GM03348 (cell line): ENCODE measurements at regions not wholly inside any gene's neighbourhood (a gene's known extent, or its start where the extent isn't known, plus 50 kb on each side); places are given as distances from the start of the nearest gene placed in this dataset.
A peak's percentile ranks its signal among the peaks of the same experiment; 100 is the strongest.

Source experiments
- DNase-seq: peaks from one replicate; pipeline ENCODE4 v3.0.0; 2012; ENCODE audit warnings: low spot score

DNA sequence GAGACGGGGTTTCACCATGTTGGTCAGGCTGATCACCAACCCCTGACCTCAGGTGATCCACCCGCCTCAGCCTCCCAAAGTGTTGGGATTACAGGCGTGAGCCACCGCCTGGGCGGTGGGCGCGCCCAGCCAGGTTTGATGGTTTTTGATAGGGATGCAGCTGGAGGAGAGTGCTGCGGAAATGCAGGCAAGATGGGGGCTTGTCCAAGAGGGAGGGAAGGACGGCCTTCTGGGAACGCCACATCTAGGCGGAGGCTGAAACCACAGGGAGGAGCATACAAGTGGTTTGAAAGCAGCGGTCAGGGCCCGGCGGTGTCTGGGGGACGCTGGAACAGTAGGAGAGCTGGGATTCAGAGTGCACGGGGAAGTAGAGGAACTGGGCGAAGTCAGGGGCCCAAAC, 134.6 kb downstream of the VRK1 start:
- DNase-seq = no peak

DNA sequence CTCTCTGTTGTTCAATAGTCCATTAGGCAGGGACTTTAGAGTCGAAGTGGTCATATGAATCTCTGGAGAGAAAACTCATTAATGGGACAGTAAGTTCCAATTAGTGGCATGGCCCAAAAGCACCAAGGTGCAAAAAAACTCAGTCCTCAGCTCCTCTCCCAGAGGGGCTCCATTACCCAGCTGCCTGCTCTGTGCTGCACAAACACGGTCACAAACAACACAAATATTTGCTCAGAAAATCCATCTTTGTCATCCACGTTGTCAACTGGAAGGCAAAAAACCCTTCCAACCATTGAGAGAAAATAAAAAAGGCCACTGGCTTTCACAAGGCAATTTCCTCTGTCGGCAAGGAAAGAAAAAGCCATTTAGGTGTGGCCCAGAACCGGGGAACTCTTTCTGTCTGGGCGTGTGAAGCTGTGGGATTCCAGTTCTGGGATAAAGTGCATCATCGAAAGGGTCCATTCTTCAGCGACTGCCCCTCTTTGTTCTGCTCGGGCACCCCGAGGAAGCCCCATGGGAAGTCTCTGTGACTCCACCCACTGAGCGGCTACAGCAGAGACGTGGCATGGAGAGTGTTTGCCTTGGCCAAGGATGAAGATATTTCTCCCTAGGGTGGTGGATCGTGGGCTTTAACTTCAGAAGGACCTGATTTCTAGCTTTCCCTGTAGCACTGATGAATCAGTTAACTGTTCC, 137.6 kb downstream of the VRK1 start:
- no peak for DNase-seq

DNA sequence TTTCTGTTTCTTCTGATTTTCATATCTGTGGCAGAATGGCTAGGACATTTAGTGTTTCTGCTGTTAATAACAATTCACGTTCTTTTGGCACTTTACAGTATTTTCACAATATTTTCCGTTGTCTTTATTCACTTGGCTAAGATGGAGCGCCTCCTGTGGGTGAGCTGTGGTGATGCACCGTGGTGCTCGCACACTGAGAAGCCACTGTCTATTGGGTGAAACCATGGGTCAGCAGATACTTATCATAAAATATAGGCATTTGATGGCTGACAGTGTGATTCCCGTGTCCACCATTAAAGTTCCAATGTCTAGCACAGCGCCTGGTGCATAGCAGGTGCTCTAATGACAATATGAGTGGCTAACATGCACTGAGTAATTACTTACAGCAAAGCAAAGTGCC, 141.8 kb downstream of the VRK1 start:
- DNase-seq = no peak

DNA sequence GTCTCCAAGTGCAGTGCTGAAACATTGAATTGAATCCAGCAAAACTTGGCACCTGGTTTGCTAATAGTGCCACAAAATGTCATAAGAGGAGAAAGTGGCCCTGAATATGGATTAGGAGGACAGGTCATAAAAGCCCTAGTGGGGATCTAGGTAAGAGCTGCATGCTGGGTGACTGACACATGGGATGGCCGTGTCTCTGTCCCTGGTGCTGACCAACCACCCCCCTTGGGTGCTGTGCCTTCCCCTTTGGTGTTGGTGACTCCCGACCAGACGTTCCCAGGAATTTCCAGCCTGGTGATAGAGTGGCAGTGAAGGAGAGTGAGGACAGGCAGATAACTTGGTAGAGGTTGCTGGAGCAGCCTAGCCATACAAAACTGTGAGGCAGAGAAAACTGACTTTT, 142.8 kb downstream of the VRK1 start:
- peak; percentile 17 for DNase-seq

DNA sequence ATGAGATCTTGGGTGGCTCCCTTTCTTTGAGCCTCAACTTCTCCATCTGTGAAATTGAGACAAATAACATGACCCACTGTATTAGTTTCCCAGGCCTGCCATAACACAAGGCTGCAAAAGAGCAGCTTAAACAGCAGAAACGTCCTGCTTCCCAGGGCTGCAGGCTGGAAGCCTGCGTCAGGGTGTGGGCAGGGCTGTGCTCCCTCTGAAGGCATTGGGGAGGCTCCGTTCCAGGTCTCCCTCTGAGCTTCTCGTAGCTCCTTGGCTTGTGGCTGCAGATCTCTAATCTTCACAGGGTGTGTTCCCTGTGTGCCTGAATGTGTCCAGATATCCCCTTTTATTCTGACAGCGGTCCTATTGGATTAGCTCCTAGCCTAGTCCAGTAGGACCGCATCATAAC, 147.1 kb downstream of the VRK1 start:
- DNase-seq = no peak

DNA sequence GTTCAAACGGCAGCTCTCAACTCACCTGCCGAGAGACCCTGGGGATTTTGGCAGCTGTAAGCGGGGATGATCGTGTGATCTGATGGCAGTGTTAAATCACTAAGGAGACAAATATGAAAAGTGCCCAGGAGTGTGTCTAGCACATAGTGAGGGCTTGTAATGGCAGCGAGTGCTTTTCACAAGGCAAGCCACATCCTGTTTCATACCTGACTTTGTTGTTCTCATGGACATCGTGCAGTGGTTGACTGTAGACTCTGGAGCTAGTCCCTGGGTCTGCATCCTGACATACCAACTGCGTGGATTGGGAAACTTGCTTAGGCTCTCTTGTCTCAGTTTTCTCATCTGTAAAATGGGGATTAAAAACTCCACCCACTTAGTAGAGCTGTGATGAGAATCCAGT, 148.5 kb downstream of the VRK1 start:
- no peak for DNase-seq

DNA sequence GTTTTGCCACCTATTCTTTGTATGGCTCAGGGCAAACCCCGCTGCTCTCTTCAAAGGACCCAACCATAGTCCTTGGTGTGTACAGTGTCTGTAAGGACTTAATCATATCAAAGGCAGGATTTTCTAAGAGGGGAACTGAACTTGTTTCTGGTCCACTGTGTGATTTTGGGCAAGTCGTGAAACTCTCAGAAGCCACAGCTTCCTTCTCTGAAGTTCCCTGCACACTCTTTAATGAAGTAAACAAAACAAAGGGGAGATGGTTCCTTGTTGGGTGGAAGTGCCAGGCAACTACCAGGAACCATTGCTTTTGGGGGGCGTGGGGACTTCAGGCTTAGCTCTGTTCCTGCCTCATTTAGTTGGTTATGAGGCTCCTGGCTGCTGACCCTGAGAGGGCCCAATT, 152.4 kb downstream of the VRK1 start:
- no peak for DNase-seq

DNA sequence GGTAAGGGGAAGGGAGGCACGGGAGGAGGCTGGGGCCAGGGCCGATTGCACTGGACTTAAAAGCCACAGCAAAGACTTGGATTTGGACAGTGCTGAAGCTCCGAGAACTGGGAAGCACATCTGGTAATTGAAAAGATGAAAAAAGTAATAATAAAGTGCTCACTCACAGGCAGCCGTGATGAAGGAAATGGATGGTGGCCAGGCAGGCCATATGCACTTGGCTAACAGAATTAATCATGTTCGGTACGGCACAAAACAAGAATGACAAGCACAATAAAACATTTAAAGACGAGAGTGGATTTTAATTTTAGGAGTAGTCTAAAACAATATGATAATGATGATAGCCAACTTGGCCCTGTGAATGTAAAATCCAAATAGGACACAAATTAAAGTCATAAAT, 154.3 kb downstream of the VRK1 start:
- no peak for DNase-seq

DNA sequence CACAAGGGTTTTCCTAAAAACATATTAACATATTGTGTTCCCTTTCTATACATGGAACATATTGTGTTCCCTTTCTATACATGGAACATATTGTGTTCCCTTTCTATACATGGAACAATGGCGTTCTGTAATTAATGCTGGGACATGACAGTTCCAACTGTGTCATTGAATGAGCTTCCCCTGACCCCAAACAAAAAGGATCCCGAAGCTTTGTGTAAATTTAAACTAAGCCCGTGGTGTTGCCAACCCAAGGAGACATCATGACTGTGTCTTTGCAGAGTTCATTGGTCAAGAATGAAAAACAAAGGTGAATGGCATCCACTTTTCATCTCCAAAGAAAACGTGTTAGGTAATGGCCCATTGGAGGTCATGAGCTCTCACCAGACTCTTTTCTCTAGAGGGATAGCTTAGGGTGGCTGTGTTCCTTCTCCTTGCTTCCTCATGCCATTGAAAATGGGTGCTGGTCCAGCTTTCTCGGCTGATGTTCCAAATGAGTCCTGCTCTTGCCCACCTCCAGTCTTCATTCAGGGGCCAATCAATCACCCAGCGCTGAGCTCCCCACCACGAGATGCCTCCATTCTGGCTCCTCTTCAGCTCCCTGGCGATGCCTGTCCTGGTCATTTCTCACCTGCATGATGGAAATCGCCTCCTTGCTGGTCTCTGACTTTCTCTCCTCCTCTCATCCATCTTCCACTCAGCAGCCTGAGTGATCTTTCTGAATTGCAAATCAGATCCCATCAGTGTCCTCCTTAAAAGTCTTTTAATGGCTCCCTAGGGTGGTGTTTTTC, 156.1 kb downstream of the VRK1 start:
- no peak for DNase-seq

DNA sequence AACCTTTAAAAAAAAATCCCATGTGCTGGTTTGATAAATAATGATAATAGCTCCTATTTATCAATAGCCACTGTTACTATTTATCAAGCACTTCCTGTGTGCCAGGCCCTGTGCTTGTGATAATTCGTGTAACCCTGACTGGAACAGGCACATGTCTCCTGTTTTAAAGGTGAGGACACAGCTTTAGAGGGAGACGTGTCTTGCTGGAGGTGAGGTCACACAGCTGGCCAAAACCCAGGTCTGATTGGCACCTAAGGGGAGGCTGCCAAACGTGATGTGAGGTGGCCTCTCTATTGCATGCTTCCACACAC, 156.6 kb downstream of the VRK1 start:
- no peak for DNase-seq

DNA sequence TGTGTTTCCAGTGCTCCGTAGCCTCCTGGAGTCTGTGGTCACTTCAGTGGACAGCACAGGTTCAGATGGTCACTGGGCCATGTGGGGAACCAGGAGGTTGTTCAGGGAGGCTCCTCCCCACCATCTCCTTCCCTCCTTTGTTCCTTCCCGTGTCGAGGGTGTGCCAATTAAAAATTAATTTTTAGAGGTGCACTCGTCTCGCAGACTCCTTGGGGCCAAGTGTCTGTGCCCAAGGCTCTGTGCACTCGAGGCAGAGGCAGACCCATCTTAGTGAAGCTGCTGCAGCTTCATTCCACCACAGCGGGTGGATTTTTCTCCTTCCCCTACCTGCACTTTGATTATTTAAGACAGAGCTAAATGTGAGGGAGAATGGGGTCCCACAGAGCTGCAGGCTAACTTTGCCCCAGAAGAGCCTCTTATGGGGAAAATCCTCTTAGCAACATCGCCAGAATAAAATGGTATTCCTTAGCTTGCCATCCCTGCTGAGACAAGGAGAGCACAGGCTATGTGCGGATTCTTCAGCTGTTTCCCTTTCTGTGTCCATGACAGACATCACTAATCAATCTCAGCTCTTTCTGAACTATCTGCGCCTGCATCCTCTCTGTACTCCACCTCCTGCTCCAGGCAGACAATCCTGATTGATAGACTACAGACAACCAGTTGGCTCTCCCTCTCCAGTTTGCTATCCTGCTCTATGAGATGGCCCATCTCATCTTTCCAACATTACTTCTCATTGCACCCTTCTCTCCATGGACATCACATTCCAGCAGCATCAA, 159.5 kb downstream of the VRK1 start:
- DNase-seq = no peak

DNA sequence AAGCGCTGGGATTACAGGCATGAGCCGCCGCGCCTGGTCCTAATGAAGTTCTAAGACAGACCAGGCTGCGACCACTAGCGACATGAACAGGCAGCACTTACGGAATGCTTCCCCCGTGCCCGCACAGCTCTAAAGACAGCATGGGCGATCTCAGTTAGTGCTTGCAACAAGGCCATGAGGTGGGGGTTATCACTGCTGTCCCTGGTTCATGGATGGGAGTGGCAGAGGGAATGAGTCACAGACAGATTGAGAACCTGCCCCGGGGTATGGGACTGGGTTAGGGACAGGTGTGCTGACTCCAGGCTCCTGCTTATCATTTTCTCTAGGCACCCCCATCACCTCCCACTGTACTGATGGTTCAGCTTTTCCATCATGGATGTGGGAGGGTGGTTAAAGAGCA, 160.9 kb downstream of the VRK1 start:
- DNase-seq = no peak

DNA sequence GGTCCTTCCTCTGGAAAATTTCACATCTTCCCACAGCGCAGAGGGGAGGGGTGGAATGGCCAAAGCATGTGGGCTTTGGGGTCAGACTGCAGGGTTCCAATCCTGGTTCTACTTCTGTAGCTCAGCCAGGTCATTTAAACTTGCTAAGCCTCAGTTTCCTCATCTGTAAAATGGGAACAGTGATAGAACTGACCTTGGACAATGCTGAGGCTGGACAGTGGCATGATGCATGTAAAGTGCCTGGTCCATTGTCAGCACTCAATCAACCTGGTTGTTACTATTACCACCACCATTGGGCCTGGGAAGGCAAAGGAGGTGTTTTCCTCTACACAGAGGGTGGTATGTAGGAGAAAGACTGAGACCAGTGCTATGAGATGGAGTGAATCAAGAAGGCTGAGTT, 162.8 kb downstream of the VRK1 start:
- DNase-seq = no peak

DNA sequence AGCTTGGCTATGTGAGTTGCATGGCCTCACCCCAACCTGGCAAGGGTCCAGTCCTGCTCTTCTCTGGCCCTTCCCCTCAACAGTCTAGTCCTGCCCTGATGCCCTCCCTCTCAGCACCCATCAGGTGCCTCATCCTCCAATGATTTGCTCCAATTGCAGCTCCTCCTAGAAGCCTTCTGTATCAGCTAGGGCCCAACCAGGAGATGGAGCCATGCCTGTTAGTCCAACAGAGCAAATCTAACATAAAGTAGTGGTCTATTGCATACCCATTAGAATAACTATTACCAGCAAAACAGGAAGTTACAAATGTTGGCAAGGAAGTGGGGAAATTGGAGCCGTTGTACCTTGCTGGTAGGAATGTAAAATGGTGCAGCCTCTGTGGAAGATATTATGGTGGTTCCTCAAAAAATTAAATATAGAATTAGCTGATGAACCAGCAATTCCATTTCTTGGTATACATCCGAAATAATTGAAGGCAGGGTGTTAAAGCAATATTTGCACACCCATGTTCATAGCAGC, 163.5 kb downstream of the VRK1 start:
- no peak for DNase-seq

DNA sequence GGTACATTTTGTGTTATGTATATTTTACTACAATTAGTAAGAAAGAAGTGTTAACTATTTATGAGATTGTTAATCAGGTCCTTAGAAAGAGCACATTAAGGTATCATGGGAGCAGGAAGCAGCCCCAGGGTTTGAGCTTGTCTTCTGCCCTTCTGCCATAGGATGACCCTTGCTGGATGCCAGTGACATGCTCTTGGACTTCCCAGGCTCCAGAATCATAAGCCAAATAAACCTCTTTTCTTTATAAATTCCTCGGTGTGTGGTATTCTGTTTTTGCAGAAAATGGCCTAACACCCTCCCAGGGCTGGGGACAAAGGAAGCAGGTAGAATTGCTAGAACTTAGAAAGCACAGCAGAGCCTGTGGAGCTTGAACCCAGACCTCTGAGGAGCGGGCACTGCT, 164.7 kb downstream of the VRK1 start:
- no peak for DNase-seq

DNA sequence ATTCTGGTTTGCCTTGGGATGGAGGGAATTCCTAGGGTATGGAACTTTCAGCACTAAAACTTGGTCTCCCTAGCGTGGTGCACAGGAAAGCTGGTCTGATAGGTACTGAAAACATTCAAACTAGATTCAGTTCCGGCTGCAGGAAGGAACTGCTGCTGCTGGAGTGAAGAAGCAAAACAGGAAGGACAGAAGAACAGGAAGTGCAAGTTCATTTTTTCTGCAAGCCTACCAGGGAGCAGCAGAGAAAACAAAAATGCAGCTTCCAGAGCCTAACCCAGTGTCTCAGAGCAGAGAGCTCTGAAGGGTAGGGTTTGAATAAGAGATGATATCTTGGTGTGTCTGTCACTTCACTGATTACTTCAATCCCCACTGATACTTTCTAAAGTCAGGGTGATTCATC, 165.2 kb downstream of the VRK1 start:
- no peak for DNase-seq

DNA sequence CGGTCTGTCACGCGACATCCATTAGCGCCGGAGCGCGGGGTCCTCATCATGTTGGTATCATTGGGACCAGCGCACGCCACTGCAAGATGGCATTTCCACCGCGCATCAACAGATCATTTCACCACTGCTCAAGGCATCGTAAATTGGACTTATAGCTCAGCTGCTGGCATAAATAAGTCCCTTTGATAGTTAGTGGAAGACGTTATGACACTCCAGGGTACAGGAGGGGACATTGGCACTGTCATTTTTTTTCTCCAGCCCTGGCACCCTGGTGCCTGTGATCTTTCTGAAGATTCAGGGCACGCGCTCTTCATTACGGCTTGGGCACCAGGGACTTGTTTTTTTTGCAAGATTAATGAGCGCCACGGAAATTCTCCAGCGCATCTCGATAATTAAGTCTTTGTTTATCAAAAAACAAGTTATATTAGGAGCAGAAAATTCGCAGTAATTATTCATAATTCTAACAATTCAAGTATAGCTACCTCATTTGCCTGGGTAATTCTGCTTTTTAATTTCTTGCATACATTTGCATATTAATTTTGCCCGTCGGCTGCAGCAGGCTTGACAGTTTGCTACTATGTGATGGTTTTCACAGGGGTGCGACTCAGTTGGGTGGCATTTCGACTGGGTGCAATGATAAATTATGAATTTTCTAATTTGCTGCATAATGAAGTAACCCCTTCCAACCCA, 167.7 kb downstream of the VRK1 start:
- DNase-seq = no peak

DNA sequence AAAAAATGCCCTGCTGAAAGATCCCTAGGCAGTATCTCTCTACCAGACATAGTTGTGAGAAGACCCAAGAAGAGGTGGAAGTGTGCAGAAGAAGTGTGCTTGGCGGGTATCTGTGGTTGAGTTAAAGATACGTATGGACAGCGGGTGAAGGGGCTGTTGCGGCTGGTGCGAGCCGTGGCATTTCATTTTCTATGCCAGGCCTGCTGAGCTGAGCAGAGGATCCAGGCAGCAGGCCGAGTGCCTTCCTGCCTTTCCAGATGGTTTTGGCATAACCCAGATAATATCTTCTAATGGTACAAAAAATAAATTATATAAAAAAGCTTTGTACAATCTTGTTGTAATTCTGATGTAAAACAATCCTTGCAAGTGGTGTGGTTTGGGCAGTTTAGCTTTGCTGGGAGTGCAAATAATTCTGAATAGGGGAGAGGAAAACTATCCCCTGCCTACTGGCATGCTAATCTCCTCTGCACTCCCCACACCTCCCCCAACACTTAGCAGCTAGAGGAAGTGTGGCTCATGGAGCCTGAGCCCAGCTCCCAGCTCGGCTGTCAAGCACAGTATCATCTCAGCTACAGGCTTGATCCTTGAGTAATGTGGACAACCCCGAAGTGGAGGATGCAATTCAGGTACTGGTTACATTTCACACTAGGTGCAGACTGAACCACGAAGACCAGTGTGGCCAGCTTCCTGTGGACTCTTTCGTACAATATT, 168.9 kb downstream of the VRK1 start:
- DNase-seq = no peak

DNA sequence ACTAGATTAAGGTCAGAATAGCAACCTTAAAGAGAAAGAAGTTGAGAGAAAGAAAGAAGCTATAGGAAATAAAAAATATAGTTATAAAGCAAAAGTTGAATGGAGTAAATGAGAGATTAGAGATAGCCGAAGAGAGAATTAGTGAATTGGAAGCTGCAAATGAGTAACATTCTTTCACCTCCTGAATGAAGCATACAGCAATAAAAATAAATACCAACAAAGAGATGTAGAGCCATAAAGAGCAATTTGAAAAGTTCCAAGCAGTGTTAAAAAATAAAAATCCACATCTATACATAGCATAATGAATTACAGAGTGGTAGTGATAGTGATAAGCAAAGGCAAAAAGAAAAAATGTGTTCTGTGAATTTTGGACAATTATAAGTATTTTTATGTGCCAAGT, 177.9 kb downstream of the VRK1 start:
- no peak for DNase-seq

DNA sequence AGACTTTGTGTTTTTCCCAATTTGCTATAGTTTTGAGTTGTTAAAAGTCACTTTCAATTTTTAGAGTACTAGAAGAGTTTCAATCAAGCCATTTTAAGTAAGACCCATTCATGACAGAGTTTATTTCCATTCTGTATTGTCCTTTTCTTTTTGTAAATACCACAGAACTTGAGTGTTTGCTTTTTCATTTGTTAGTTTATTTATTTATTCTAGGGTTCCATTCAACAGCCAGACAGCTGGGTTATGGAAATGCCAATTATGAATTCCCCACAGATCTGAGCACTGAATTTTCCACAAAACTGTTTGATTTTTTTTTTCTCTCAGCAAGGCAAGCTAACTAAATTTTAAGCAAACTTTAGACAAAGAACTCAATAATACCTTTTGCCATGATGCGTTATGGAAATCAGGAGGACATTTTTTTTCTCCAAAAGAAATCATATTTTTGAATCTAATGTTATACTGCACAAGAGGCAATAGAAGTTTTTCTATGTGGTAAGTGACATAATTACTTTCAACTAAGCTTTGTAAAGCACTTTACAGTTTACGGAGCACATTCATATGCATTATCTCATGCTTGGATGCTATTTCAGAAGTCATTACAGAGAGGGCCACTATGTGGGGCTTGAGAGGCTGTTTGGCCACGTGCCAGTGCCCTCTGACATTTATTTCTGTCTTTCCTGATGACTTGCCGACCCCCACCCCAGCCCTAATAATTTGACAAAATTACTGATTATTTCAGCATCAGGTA, 181.5 kb downstream of the VRK1 start:
- DNase-seq = no peak

DNA sequence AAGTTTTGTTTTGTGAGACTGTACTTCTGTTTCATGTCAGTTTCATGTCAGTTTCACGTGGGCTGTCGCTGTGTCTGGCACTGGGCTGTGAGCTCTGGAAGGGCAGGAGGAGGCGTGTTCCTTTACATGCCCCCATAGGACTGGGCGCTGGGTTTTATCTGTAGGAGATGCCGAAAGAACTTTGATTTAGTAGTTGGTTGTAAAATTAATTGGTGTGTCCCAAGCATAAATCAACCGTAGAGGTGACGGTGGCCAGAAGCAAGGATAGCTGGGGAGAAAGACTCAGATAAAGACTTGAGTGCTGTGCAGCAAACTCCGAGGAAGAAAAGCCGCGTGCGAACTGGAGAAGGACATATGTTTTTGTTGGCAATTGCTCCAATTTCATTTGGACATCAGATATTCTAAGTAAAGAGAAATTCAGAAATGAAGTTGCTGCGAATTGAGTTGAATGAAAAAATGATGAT, 182.5 kb downstream of the VRK1 start:
- no peak for DNase-seq
